ENCODE measurements at regions not wholly inside any gene's neighbourhood (a gene's known extent, or its start where the extent isn't known, plus 50 kb on each side); places are given as distances from the start of the nearest gene placed in this dataset.

DNA sequence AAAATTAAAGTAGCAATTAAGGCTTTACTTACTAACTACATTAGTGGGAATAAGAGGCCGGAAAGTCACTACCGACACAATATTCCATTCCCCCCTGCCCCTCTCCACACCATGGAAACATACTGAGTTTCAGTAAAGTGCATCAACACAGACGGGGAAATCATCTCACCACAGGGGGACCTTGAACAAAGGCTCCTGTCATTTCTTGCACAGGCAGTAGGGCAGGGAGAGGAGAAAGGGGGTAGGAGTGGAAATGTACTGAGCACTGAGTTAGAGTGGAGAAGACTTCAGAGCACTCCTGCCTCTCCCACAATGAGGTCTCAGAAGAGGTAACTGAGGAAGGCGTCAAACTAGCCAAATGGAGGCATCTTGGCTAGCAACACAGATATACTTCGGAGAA is 1426.9 kb upstream of the EYS start:
- no peak overlapping the region for H3K27ac ChIP-seq (ENCODE audit: low read depth, low read length)
- H2BK12ac ChIP-seq (ENCODE audit: low read depth, low read length) = 0 out of 2 replicates have a peak overlapping the region, but pooled peaks have one; percentile 9
- no peak for DNase-seq (ENCODE audit: low read depth in 1 of 2, low spot score in 2 of 2)
- no peak overlapping the region for H3K4me3 ChIP-seq (ENCODE audit: extremely low read depth in 1 of 4, insufficient read depth in 2 of 4, low read depth in 3 of 4, low read length in 4 of 4)
- H3K4me2 ChIP-seq (ENCODE audit: insufficient read depth in 1 of 2, low read depth in 2 of 2, low read length in 2 of 2) = no peak overlapping the region
- H4K91ac ChIP-seq (replicated peaks; ENCODE audit: insufficient read length, low read length) = no peak overlapping the region
- no peak overlapping the region for H3K4ac ChIP-seq (replicated peaks; ENCODE audit: insufficient read length, low read depth, low read length)
- POLR2A ChIA-PET (ENCODE audit: partially characterized antibody) = no interaction called here
- 0 out of 2 replicates have a peak overlapping the region, but pooled peaks have one; percentile 48 for H2BK20ac ChIP-seq (ENCODE audit: low read length)
- H3K23ac ChIP-seq (ENCODE audit: insufficient read length) = no peak overlapping the region
- H3K18ac ChIP-seq (ENCODE audit: extremely low read depth, low read length) = no peak overlapping the region
- no peak overlapping the region for H3K14ac ChIP-seq (ENCODE audit: insufficient read length)
- CTCF ChIA-PET (ENCODE audit: partially characterized antibody) = no interaction called here
- no peak overlapping the region for H4K8ac ChIP-seq (ENCODE audit: extremely low read depth, insufficient read depth, low read length)
- H4K20me1 ChIP-seq (replicated peaks in 1 of 2; ENCODE audit: control insufficient read depth in 1 of 2, insufficient read depth in 2 of 2, low read length in 2 of 2) = no peaks in the 10 kb centered on the region
- TF ChIP-seq TAF1 (IDR thresholded peaks at IDR 0.05; ENCODE audit: low read depth, low read length) (no peak), YY1 (IDR thresholded peaks at IDR 0.05; ENCODE audit: low read depth, low read length) (no peak), TAF7 (optimal IDR thresholded peaks at IDR 0.05; ENCODE audit: borderline replicate concordance, low read depth, low read length) (no peak), PHF8 (conservative IDR thresholded peaks at IDR 0.05; ENCODE audit: low read depth, low read length) (no peak), JUND (IDR thresholded peaks at IDR 0.05; ENCODE audit: low read length) (no peak), POU5F1 (IDR thresholded peaks at IDR 0.05; ENCODE audit: low read depth, low read length) (no peak), TBP (IDR thresholded peaks at IDR 0.05; ENCODE audit: low read depth, low read length) (no peak), CTBP2 (IDR thresholded peaks at IDR 0.05; ENCODE audit: borderline replicate concordance, insufficient read depth, insufficient read length, low read length) (no peak), CHD2 (IDR thresholded peaks at IDR 0.05; ENCODE audit: low read length) (no peak), EGR1 (IDR thresholded peaks at IDR 0.05; ENCODE audit: borderline replicate concordance, low read depth, low read length) (no peak), BRCA1 (IDR thresholded peaks at IDR 0.05; ENCODE audit: low read depth, low read length) (no peak)
- TF ChIP-seq, protein P1, sequence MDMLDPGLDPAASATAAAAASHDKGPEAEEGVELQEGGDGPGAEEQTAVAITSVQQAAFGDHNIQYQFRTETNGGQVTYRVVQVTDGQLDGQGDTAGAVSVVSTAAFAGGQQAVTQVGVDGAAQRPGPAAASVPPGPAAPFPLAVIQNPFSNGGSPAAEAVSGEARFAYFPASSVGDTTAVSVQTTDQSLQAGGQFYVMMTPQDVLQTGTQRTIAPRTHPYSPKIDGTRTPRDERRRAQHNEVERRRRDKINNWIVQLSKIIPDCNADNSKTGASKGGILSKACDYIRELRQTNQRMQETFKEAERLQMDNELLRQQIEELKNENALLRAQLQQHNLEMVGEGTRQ (IDR thresholded peaks at IDR 0.05; ENCODE audit: low read length) = no peak
- TF ChIP-seq, protein P2, sequence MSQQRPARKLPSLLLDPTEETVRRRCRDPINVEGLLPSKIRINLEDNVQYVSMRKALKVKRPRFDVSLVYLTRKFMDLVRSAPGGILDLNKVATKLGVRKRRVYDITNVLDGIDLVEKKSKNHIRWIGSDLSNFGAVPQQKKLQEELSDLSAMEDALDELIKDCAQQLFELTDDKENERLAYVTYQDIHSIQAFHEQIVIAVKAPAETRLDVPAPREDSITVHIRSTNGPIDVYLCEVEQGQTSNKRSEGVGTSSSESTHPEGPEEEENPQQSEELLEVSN (IDR thresholded peaks at IDR 0.05) = no peak
- no peaks in the 10 kb centered on the region for H3K79me1 ChIP-seq (ENCODE audit: low read depth, low read length)
- no peak overlapping the region for H2BK5ac ChIP-seq (ENCODE audit: low read depth, low read length)
- 84% methylated on average over 5 of the region's 5 CpGs; no CpG with 5 or more reads in 1 of the 2 experiments for WGBS, 2 experiments (ENCODE audit: extremely low coverage in 1 of 2, insufficient coverage in 1 of 2, insufficient read length in 1 of 2, insufficient replicate concordance in 2 of 2, low coverage in 1 of 2, low lambda C conversion rate in 2 of 2, missing lambda C conversion rate in 1 of 2)
- H2BK120ac ChIP-seq (replicated peaks; ENCODE audit: low read depth, low read length) = no peak overlapping the region
- no peak overlapping the region for H3K56ac ChIP-seq (replicated peaks; ENCODE audit: insufficient read length, low read depth, low read length)
- no peaks in the 10 kb centered on the region for H3K79me2 ChIP-seq (ENCODE audit: control insufficient read depth in 1 of 2, insufficient read depth in 2 of 2, low read length in 2 of 2)
- H3K4me1 ChIP-seq (replicated peaks in 1 of 4; ENCODE audit: control insufficient read depth in 3 of 4, insufficient read depth in 4 of 4, low read length in 3 of 4) = peaks cover 0 to 4% (median 0%) of the 10 kb centered on the region in 4 experiments; a peak in 1 of 7 replicates
- no peak overlapping the region for H2BK15ac ChIP-seq (ENCODE audit: low read length)
- no peak overlapping the region for H3K9ac ChIP-seq (replicated peaks in 1 of 4; ENCODE audit: extremely low read depth in 1 of 4, low read depth in 3 of 4, low read length in 3 of 4)
- H2AK5ac ChIP-seq (ENCODE audit: low read depth, low read length) = 0 out of 2 replicates have a peak overlapping the region, but pooled peaks have one; percentile 24
- peaks cover 0 to 6% of the 10 kb centered on the region in 2 experiments; a peak in 2 of 4 replicates for H3K9me3 ChIP-seq (ENCODE audit: insufficient read depth in 2 of 2, low read depth in 1 of 2, low read length in 1 of 2)
- FAIRE-seq = no peak
- no peaks in the 10 kb centered on the region for H3K36me3 ChIP-seq (ENCODE audit: control insufficient read depth in 2 of 4, insufficient read depth in 4 of 4, low read length in 3 of 4)
- H3K23me2 ChIP-seq (ENCODE audit: low read depth, low read length) = no peaks in the 10 kb centered on the region
- H3K27me3 ChIP-seq (replicated peaks in 1 of 4; ENCODE audit: control insufficient read depth in 3 of 4, extremely low read depth in 1 of 4, insufficient read depth in 3 of 4, low read length in 3 of 4) = no peaks in the 10 kb centered on the region
- no peak overlapping the region for H4K5ac ChIP-seq (ENCODE audit: insufficient read length, low read depth, low read length)
- peak overlapping the region; percentile 73 for H2AFZ ChIP-seq (ENCODE audit: low read length)

Measured in H1 (cell line).